Hepatocyte (in vitro differentiated cells): ENCODE measurements at regions not wholly inside any gene's neighbourhood (a gene's known extent, or its start where the extent isn't known, plus 50 kb on each side); places are given as distances from the start of the nearest gene placed in this dataset.

Source experiments
- DNase-seq: peaks from one replicate; pipeline ENCODE4 v3.0.0-alpha.2; 2016; ENCODE audit warnings: low spot score
- H2AFZ ChIP-seq: fragments of 200-600 bp; sonication (generic); 2 replicates; pipeline ENCODE4 v1.6.0; 2016; ENCODE audit warnings: antibody characterized with exemption, mild to moderate bottlenecking
- H3K27ac ChIP-seq: fragments of 200-600 bp; sonication (generic); 2 replicates; pipeline ENCODE4 v1.5.1; 2016; ENCODE audit warnings: mild to moderate bottlenecking
- H3K27me3 ChIP-seq: fragments of 200-600 bp; sonication (generic); 2 replicates; pipeline ENCODE4 v1.6.1; 2016
- H3K36me3 ChIP-seq: fragments of 200-600 bp; sonication (generic); replicated peaks from 2 replicates; pipeline ENCODE4 v1.5.1; 2016; ENCODE audit warnings: low read depth; ENCODE audit not compliant: insufficient read depth
- H3K4me1 ChIP-seq: fragments of 200-600 bp; sonication (generic); 2 replicates; pipeline ENCODE4 v1.5.1; 2016; ENCODE audit warnings: mild to moderate bottlenecking, moderate library complexity; ENCODE audit not compliant: insufficient read depth
- H3K4me2 ChIP-seq: fragments of 200-600 bp; sonication (generic); 2 replicates; pipeline ENCODE4 v1.6.0; 2016
- H3K4me3 ChIP-seq: fragments of 200-600 bp; sonication (generic); 2 replicates; pipeline ENCODE4 v1.5.1; 2016; ENCODE audit warnings: mild to moderate bottlenecking
- H3K79me2 ChIP-seq: fragments of 200-600 bp; sonication (generic); 2 replicates; pipeline ENCODE4 v1.6.0; 2017; ENCODE audit warnings: mild to moderate bottlenecking
- H3K9me2 ChIP-seq: fragments of 200-600 bp; sonication (generic); replicated peaks from 2 replicates; pipeline ENCODE4 v1.6.0; 2017; ENCODE audit warnings: mild to moderate bottlenecking; ENCODE audit not compliant: insufficient read depth
- H3K9me3 ChIP-seq: fragments of 200-600 bp; sonication (generic); 2 replicates; pipeline ENCODE4 v1.5.1; 2016; ENCODE audit warnings: low read depth, mild to moderate bottlenecking
- H4K20me1 ChIP-seq: fragments of 200-600 bp; sonication (generic); 2 replicates; pipeline ENCODE4 v1.6.0; 2016; ENCODE audit warnings: mild to moderate bottlenecking; ENCODE audit not compliant: insufficient read depth, poor library complexity, severe bottlenecking
- EZH2 ChIP-seq: fragments of 200-600 bp; sonication (generic); IDR thresholded peaks from 2 replicates; pipeline ENCODE4 v1.6.1; 2016; ENCODE audit warnings: antibody characterized with exemption, mild to moderate bottlenecking, borderline replicate concordance
- EZH2phosphoT487 ChIP-seq: fragments of 200-600 bp; sonication (generic); IDR thresholded peaks from one replicate; pipeline ENCODE4 v1.6.1; 2018; ENCODE audit warnings: antibody characterized with exemption, mild to moderate bottlenecking, low read depth, moderate library complexity; ENCODE audit not compliant: unreplicated experiment, severe bottlenecking
- WGBS: methylation state at CpG from one replicate; pipeline ENCODE4 v1.1.6; 2016; ENCODE audit warnings: low lambda C conversion rate; ENCODE audit errors: missing lambda C conversion rate; 5-methylcytosine and 5-hydroxymethylcytosine counted together
- TF ChIP-seq, protein P1 (sequence below): fragments of 200-600 bp; sonication (generic); IDR thresholded peaks from 2 replicates; pipeline ENCODE4 v1.5.1; 2016; ENCODE audit warnings: antibody characterized with exemption, mild to moderate bottlenecking; ENCODE audit not compliant: poor library complexity

GRCh38 chr16:35573407-35573806, 2114.0 kb downstream of the TP53TG3F start:
- TF ChIP-seq, protein P1, sequence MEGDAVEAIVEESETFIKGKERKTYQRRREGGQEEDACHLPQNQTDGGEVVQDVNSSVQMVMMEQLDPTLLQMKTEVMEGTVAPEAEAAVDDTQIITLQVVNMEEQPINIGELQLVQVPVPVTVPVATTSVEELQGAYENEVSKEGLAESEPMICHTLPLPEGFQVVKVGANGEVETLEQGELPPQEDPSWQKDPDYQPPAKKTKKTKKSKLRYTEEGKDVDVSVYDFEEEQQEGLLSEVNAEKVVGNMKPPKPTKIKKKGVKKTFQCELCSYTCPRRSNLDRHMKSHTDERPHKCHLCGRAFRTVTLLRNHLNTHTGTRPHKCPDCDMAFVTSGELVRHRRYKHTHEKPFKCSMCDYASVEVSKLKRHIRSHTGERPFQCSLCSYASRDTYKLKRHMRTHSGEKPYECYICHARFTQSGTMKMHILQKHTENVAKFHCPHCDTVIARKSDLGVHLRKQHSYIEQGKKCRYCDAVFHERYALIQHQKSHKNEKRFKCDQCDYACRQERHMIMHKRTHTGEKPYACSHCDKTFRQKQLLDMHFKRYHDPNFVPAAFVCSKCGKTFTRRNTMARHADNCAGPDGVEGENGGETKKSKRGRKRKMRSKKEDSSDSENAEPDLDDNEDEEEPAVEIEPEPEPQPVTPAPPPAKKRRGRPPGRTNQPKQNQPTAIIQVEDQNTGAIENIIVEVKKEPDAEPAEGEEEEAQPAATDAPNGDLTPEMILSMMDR, result no peak
- TF ChIP-seq EZH2 (no peak), EZH2phosphoT487 (no peak)
- Histone ChIP-seq H3K4me1 (no peaks in the 10 kb centered on the region), H3K36me3 (no peaks in the 10 kb centered on the region), H3K27ac (no peak overlapping the region), H3K79me2 (no peaks in the 10 kb centered on the region), H3K9me3 (no peaks in the 10 kb centered on the region), H3K4me3 (no peak overlapping the region), H3K9me2 (no peaks in the 10 kb centered on the region), H2AFZ (no peak overlapping the region), H3K27me3 (no peaks in the 10 kb centered on the region), H4K20me1 (no peaks in the 10 kb centered on the region), H3K4me2 (no peak overlapping the region)
- no peak for DNase-seq
- WGBS, result 89% methylated on average over 12 of the region's 12 CpGs

DNA sequence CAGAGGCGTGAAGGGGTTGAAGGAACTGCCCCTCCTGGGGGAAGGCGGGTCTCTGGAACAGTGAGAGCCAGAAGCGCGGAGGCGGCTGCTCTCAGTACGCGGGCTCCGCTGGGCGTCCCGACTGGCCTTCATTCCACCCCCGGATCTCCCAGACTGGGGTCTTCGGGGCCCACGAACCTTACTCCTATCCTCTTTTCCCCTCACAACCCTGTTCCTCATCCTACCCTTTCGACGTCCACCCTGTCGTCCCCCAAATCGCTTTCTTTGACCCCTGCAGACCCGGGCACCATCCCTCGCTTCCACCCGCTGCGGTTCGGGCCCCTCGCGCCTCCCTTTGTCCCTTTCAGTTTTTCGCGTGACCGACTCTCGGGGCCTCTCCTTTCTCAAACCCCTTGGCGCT, 2114.6 kb downstream of the TP53TG3F start:
- no peak overlapping the region for H3K4me3 ChIP-seq
- H3K9me3 ChIP-seq, result no peaks in the 10 kb centered on the region
- H3K27ac ChIP-seq, result no peak overlapping the region
- TF ChIP-seq EZH2 (no peak), EZH2phosphoT487 (no peak)
- TF ChIP-seq, protein P1, result no peak
- 92% methylated on average over 28 of the region's 29 CpGs for WGBS
- no peaks in the 10 kb centered on the region for H3K36me3 ChIP-seq
- no peak overlapping the region for H3K4me2 ChIP-seq
- H3K9me2 ChIP-seq, result no peaks in the 10 kb centered on the region
- no peak overlapping the region for H2AFZ ChIP-seq
- H4K20me1 ChIP-seq, result no peaks in the 10 kb centered on the region
- no peaks in the 10 kb centered on the region for H3K79me2 ChIP-seq
- H3K4me1 ChIP-seq, result no peaks in the 10 kb centered on the region
- no peak for DNase-seq
- no peaks in the 10 kb centered on the region for H3K27me3 ChIP-seq

DNA sequence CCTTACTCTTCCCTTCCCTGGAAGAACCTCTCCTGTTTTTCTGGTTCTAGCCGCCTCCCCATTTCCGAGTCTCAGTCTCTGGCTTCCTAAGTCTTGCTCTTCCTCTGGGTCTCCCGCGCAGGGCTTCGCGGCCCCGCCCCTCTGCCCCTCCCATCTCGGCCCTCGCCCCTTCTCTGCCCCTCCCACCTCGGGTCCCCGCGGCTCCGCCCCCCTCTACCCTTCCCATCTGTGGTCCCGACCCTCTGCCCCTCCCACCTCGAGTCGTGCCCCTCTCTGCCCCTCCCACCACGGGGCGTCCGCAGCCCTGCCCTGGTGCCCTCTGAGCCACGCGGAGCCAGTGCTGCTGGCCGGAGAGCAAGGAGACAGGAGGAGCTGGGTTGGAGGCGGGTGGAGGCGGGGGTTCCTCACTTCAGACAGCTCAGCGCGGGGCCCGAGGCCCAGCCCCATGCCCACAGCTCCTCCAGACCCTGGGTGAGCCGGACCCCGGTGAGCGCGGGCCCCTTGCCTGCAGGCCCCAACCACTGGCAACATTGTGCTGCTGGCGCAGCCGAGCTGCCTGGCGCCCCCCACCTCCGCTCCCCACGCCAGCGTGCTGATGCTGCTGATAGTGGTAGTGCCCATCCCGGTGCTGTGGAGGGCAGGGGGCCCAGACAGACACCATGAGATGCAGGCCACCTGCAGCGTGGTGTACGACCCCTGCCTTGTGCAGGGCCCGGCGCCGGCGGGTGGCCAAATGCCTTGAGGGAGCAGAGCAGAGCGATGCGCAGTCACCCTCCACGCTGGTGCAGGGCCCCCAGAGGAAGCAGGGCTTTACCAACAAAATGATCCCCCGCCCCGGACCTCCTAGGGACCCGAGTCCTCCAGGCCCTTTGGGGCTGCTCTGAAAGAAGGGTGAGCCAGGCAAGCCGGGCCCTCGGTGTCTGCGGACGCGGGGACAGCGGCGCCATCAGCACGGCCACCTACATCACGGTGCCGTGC, 2115.3 kb downstream of the TP53TG3F start:
- no peaks in the 10 kb centered on the region for H4K20me1 ChIP-seq
- H3K4me2 ChIP-seq, result no peak overlapping the region
- no peak overlapping the region for H3K4me3 ChIP-seq
- H3K79me2 ChIP-seq, result no peaks in the 10 kb centered on the region
- TF ChIP-seq, protein P1, result no peak
- no peak for TF ChIP-seq EZH2phosphoT487
- no peak for TF ChIP-seq EZH2
- no peak for DNase-seq
- no peaks in the 10 kb centered on the region for H3K9me3 ChIP-seq
- no peak overlapping the region for H3K27ac ChIP-seq
- H3K9me2 ChIP-seq, result no peaks in the 10 kb centered on the region
- no peak overlapping the region for H2AFZ ChIP-seq
- no peaks in the 10 kb centered on the region for H3K36me3 ChIP-seq
- H3K27me3 ChIP-seq, result no peaks in the 10 kb centered on the region
- H3K4me1 ChIP-seq, result no peaks in the 10 kb centered on the region
- WGBS, result 91% methylated on average over 48 of the region's 60 CpGs
